BLaER1 (cell line): ENCODE measurements at regions not wholly inside any gene's neighbourhood (a gene's known extent, or its start where the extent isn't known, plus 50 kb on each side); places are given as distances from the start of the nearest gene placed in this dataset.

Source experiments
- H3K27ac ChIP-seq: shearing (Covaris generic); formaldehyde crosslinking; 2 replicates; pipeline ENCODE4 v1.8.1; 2022
- H3K27me3 ChIP-seq: shearing (Covaris generic); formaldehyde crosslinking; 2 replicates; pipeline ENCODE4 v1.8.1; 2022
- H3K36me3 ChIP-seq: shearing (Covaris generic); formaldehyde crosslinking; 2 replicates; pipeline ENCODE4 v1.8.1; 2022
- H3K4me1 ChIP-seq: shearing (Covaris generic); formaldehyde crosslinking; 2 replicates; pipeline ENCODE4 v1.8.1; 2022
- H3K4me2 ChIP-seq: shearing (Covaris generic); formaldehyde crosslinking; 2 replicates; pipeline ENCODE4 v1.8.1; 2022
- H3K4me3 ChIP-seq: shearing (Covaris generic); formaldehyde crosslinking; 2 replicates; pipeline ENCODE4 v1.8.1; 2022
- H3K9ac ChIP-seq: shearing (Covaris generic); formaldehyde crosslinking; 2 replicates; pipeline ENCODE4 v1.8.1; 2022
- H3K9me3 ChIP-seq: shearing (Covaris generic); formaldehyde crosslinking; 2 replicates; pipeline ENCODE4 v1.8.1; 2022
- H4K20me1 ChIP-seq: shearing (Covaris generic); formaldehyde crosslinking; 2 replicates; pipeline ENCODE4 v1.8.1; 2022
- Cebpa-rat ChIP-seq: shearing (Covaris generic); IDR thresholded peaks from 2 replicates; pipeline ENCODE4 v1.8.1; 2022

- Histone ChIP-seq H4K20me1 (no peaks in the 10 kb centered on the region), H3K27ac (no peak overlapping the region), H3K27me3 (no peaks in the 10 kb centered on the region), H3K9ac (no peak overlapping the region), H3K4me3 (no peak overlapping the region), H3K9me3 (peaks cover 29% of the 10 kb centered on the region), H3K4me2 (no peak overlapping the region), H3K36me3 (no peaks in the 10 kb centered on the region), H3K4me1 (no peaks in the 10 kb centered on the region)
- TF ChIP-seq Cebpa-rat: no peak
These were observed 109.4 kb upstream of the SSTR1 start for GRCh38 chr14:38098074-38098836.

DNA sequence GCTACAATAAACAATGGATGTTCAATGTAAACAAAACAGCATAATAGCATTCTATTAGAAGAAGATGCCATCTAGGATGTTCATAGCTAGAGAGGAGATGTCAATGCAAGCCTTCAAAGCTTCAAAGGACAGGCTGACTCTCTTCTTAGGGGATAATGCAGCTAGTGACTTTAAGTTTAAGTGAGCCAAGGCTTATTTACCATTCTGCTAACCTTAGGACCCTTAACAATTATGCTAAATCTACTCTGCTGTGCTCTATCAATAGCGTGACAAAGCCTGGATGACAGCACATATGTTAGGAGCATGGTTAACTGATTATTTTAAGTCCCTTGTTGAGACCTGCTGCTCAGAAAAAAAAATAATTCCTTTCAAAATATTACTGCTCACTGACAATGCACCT is 106.0 kb upstream of the SSTR1 start:
- Histone ChIP-seq H3K9ac (no peak overlapping the region), H3K4me1 (no peaks in the 10 kb centered on the region), H3K36me3 (no peaks in the 10 kb centered on the region), H3K9me3 (peaks cover 17% of the 10 kb centered on the region), H3K27me3 (no peaks in the 10 kb centered on the region), H3K4me3 (no peak overlapping the region), H3K4me2 (no peak overlapping the region), H4K20me1 (no peaks in the 10 kb centered on the region), H3K27ac (no peak overlapping the region)
- TF ChIP-seq Cebpa-rat: no peak

GRCh38 chr14:38103542-38104225 is 104.0 kb upstream of the SSTR1 start:
- no peaks in the 10 kb centered on the region for H4K20me1 ChIP-seq
- peaks cover 17% of the 10 kb centered on the region for H3K9me3 ChIP-seq
- H3K4me3 ChIP-seq: no peak overlapping the region
- TF ChIP-seq Cebpa-rat: no peak
- H3K36me3 ChIP-seq: no peaks in the 10 kb centered on the region
- H3K27ac ChIP-seq: no peak overlapping the region
- H3K27me3 ChIP-seq: no peaks in the 10 kb centered on the region
- H3K4me1 ChIP-seq: no peaks in the 10 kb centered on the region
- H3K4me2 ChIP-seq: no peak overlapping the region
- no peak overlapping the region for H3K9ac ChIP-seq

- Histone ChIP-seq H3K9ac (no peak overlapping the region), H3K36me3 (no peaks in the 10 kb centered on the region), H3K4me3 (no peak overlapping the region), H3K27ac (no peak overlapping the region), H4K20me1 (no peaks in the 10 kb centered on the region), H3K4me1 (no peaks in the 10 kb centered on the region), H3K27me3 (no peaks in the 10 kb centered on the region), H3K4me2 (no peak overlapping the region), H3K9me3 (peaks cover 17% of the 10 kb centered on the region)
- TF ChIP-seq Cebpa-rat: no peak
These were observed 102.5 kb upstream of the SSTR1 start for GRCh38 chr14:38105106-38105702.

- Histone ChIP-seq H3K27me3 (no peaks in the 10 kb centered on the region), H3K27ac (no peak overlapping the region), H3K9me3 (peaks cover 8% of the 10 kb centered on the region; the same call in 1 of the 2 replicates), H3K36me3 (no peaks in the 10 kb centered on the region), H3K4me2 (no peak overlapping the region), H4K20me1 (no peaks in the 10 kb centered on the region), H3K4me3 (no peak overlapping the region), H3K4me1 (no peaks in the 10 kb centered on the region), H3K9ac (no peak overlapping the region)
- no peak for TF ChIP-seq Cebpa-rat
These were observed 100.5 kb upstream of the SSTR1 start for GRCh38 chr14:38107216-38107631.

DNA sequence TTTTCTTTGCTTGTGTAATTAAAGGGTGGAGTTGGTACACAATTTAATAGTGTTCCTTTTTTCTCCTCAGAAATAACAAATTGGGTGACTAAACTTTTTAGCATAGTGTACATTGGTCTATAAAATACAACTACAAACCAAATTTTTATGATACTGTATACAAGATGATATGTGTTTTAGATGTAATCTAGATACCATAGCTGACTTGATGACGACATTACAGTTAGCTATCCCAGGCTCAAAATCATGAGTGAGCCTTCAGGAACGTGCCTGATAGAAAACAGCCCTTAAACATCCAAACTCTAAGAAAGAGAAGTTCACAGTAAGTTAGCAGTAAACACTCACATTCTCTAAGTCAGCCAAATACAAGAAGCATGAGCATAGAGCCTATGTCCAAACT is 99.0 kb upstream of the SSTR1 start:
- Histone ChIP-seq H3K4me1 (no peaks in the 10 kb centered on the region), H3K27me3 (no peaks in the 10 kb centered on the region), H3K27ac (no peak overlapping the region), H3K4me3 (no peak overlapping the region), H3K9ac (no peak overlapping the region), H3K9me3 (peaks cover 7% of the 10 kb centered on the region; the same call in 1 of the 2 replicates), H3K36me3 (no peaks in the 10 kb centered on the region), H3K4me2 (no peak overlapping the region), H4K20me1 (no peaks in the 10 kb centered on the region)
- no peak for TF ChIP-seq Cebpa-rat

- Histone ChIP-seq H3K4me3 (no peak overlapping the region), H3K9ac (no peak overlapping the region), H3K27me3 (no peaks in the 10 kb centered on the region), H3K36me3 (no peaks in the 10 kb centered on the region), H4K20me1 (no peaks in the 10 kb centered on the region), H3K9me3 (no peaks in the 10 kb centered on the region), H3K27ac (no peak overlapping the region), H3K4me2 (no peak overlapping the region), H3K4me1 (no peaks in the 10 kb centered on the region)
- no peak for TF ChIP-seq Cebpa-rat
These were observed 97.4 kb upstream of the SSTR1 start for GRCh38 chr14:38110258-38110657.

- Histone ChIP-seq H3K9me3 (no peaks in the 10 kb centered on the region), H3K4me1 (no peaks in the 10 kb centered on the region), H3K27ac (no peak overlapping the region), H3K4me3 (no peak overlapping the region), H3K27me3 (no peaks in the 10 kb centered on the region), H3K4me2 (no peak overlapping the region), H4K20me1 (no peaks in the 10 kb centered on the region), H3K36me3 (no peaks in the 10 kb centered on the region), H3K9ac (no peak overlapping the region)
- no peak for TF ChIP-seq Cebpa-rat
These were observed 96.7 kb upstream of the SSTR1 start for GRCh38 chr14:38111046-38111445.

DNA sequence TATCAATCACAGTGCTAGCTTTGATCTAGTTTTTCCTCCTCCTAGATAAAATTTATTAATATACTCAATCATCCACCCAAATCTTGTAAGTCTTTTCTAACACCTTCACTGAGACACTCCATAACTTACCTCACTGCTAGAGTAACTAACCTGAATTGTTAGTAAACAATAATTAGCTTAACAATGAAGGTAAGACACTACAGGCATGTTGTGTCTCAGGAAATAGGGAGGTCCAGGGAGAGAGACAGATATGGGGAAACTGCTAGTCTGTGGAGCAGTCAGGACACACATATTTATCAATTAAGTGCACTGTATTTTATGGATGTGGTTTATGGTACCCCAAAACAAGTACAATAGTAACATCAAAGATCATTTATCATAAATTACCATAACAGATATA is 94.2 kb upstream of the SSTR1 start:
- H3K4me2 ChIP-seq: no peak overlapping the region
- no peaks in the 10 kb centered on the region for H4K20me1 ChIP-seq
- H3K9ac ChIP-seq: no peak overlapping the region
- TF ChIP-seq Cebpa-rat: no peak
- H3K4me3 ChIP-seq: no peak overlapping the region
- no peaks in the 10 kb centered on the region for H3K4me1 ChIP-seq
- no peaks in the 10 kb centered on the region for H3K36me3 ChIP-seq
- H3K27ac ChIP-seq: no peak overlapping the region
- 0 out of 2 replicates have a peak, but pooled peaks cover 7% of the 10 kb centered on the region for H3K9me3 ChIP-seq
- H3K27me3 ChIP-seq: no peaks in the 10 kb centered on the region

DNA sequence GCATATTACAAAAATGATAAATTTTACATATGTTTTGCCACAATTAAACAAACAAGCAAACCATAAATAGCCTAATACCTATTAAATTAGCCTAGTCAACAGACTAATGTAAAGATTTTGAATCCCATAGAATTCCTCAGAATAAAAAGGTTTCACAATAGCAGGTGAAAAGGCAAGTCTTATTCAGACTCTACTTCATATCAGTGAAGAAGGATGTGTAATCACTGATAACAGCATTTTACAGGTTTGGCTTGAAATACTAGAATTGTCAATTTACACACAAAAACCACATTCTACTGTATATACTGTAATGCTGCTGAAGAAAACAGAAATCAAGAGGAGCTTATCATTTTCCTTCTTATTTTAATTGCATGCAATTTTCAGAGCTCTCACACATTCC is 90.8 kb upstream of the SSTR1 start:
- H3K4me2 ChIP-seq: no peak overlapping the region
- no peak overlapping the region for H3K27ac ChIP-seq
- no peak for TF ChIP-seq Cebpa-rat
- H3K9ac ChIP-seq: no peak overlapping the region
- H3K9me3 ChIP-seq: 0 out of 2 replicates have a peak, but pooled peaks cover 7% of the 10 kb centered on the region
- H3K27me3 ChIP-seq: no peaks in the 10 kb centered on the region
- H4K20me1 ChIP-seq: no peaks in the 10 kb centered on the region
- no peaks in the 10 kb centered on the region for H3K36me3 ChIP-seq
- H3K4me3 ChIP-seq: no peak overlapping the region
- H3K4me1 ChIP-seq: no peaks in the 10 kb centered on the region
